Mesenchymal stem cell (in vitro differentiated cells and primary cell): ENCODE measurements at regions not wholly inside any gene's neighbourhood (a gene's known extent, or its start where the extent isn't known, plus 50 kb on each side); places are given as distances from the start of the nearest gene placed in this dataset.

Experiments used
- DNase-seq: peaks from one replicate; pipeline ENCODE4 v3.0.0-alpha.2; 2013
- H2AFZ ChIP-seq: one replicate; pipeline ENCODE4 v1.6.1; 2013; ENCODE audit warnings: low read depth, mild to moderate bottlenecking, control low read depth, inconsistent platforms, low read length, moderate library complexity
- H2AK5ac ChIP-seq: 2 replicates; pipeline ENCODE4 v1.6.1; 2013; ENCODE audit warnings: low read length, moderate library complexity, mild to moderate bottlenecking, inconsistent platforms; ENCODE audit not compliant: severe bottlenecking
- H2BK120ac ChIP-seq: one replicate; pipeline ENCODE4 v1.6.1; 2013; ENCODE audit warnings: low read depth, mild to moderate bottlenecking, inconsistent platforms, low read length, moderate library complexity
- H2BK12ac ChIP-seq, 2 experiments: one replicate each; pipeline ENCODE4 v1.6.1; 2013; ENCODE audit warnings: inconsistent platforms in 2 of 2, low read length in 2 of 2, mild to moderate bottlenecking in 2 of 2, moderate library complexity in 2 of 2, control low read depth in 1 of 2
- H2BK15ac ChIP-seq: one replicate; pipeline ENCODE4 v1.6.1; 2013; ENCODE audit warnings: mild to moderate bottlenecking, low read depth, inconsistent platforms; ENCODE audit not compliant: poor library complexity, severe bottlenecking
- H2BK5ac ChIP-seq: 2 replicates; pipeline ENCODE4 v1.6.1; 2013; ENCODE audit warnings: low read depth, mild to moderate bottlenecking, low read length, control low read depth, inconsistent platforms; ENCODE audit not compliant: poor library complexity, severe bottlenecking
- H3K14ac ChIP-seq, 2 experiments: one replicate each; pipeline ENCODE4 v1.6.1; 2013; ENCODE audit warnings: inconsistent platforms in 2 of 2, low read length in 2 of 2, control low read depth in 1 of 2, mild to moderate bottlenecking in 1 of 2, moderate library complexity in 1 of 2
- H3K18ac ChIP-seq, 2 experiments: one replicate each; pipeline ENCODE4 v1.6.1; 2013; ENCODE audit warnings: inconsistent platforms in 2 of 2, low read length in 2 of 2, control low read depth in 1 of 2, low read depth in 1 of 2, mild to moderate bottlenecking in 1 of 2
- H3K23ac ChIP-seq, 2 experiments: one replicate each; pipeline ENCODE4 v1.6.1; 2013; ENCODE audit warnings: inconsistent platforms in 2 of 2, low read length in 2 of 2, mild to moderate bottlenecking in 2 of 2, moderate library complexity in 2 of 2, control low read depth in 1 of 2
- H3K27ac ChIP-seq: 2 replicates; pipeline ENCODE4 v1.5.1; 2013; ENCODE audit warnings: mild to moderate bottlenecking, moderate library complexity, low read length, control low read depth, inconsistent platforms; ENCODE audit not compliant: poor library complexity, severe bottlenecking
- H3K27me3 ChIP-seq, 2 experiments: 2 replicates each; pipeline versions ENCODE4 v1.6.1 to v1.7.0; 2013; ENCODE audit warnings: low read length in 2 of 2, mild to moderate bottlenecking in 2 of 2, moderate library complexity in 2 of 2, control low read depth in 1 of 2, inconsistent platforms in 1 of 2; ENCODE audit not compliant: control insufficient read depth in 1 of 2, insufficient read depth in 1 of 2
- H3K36me3 ChIP-seq, 2 experiments: 2 replicates each; pipeline versions ENCODE4 v1.6.1 to v1.7.0; 2013; ENCODE audit warnings: low read length in 2 of 2, control low read depth in 1 of 2, inconsistent platforms in 1 of 2, low read depth in 1 of 2, mild to moderate bottlenecking in 1 of 2; ENCODE audit not compliant: insufficient read depth in 2 of 2, control insufficient read depth in 1 of 2
- H3K4ac ChIP-seq, 2 experiments: one replicate each; pipeline ENCODE4 v1.6.1; 2013; ENCODE audit warnings: inconsistent platforms in 2 of 2, low read length in 2 of 2, mild to moderate bottlenecking in 2 of 2, moderate library complexity in 2 of 2, control low read depth in 1 of 2, low read depth in 1 of 2
- H3K4me1 ChIP-seq: 2 replicates; pipeline ENCODE4 v1.6.1; 2013; ENCODE audit warnings: low read depth, low read length, control low read depth; ENCODE audit not compliant: control insufficient read depth, insufficient read depth
- H3K4me2 ChIP-seq: 2 replicates; pipeline ENCODE4 v1.6.1; 2013; ENCODE audit warnings: low read length, mild to moderate bottlenecking, inconsistent platforms; ENCODE audit not compliant: poor library complexity, severe bottlenecking
- H3K4me3 ChIP-seq, 2 experiments: 2 replicates each; pipeline versions ENCODE4 v1.5.1 to v1.7.0; 2013; ENCODE audit warnings: low read length in 2 of 2, mild to moderate bottlenecking in 2 of 2, control low read depth in 1 of 2, low read depth in 1 of 2; ENCODE audit not compliant: insufficient read depth in 1 of 2
- H3K79me1 ChIP-seq: replicated peaks from 2 replicates; pipeline ENCODE4 v1.6.1; 2013; ENCODE audit warnings: mild to moderate bottlenecking, control low read depth, low read length, inconsistent platforms; ENCODE audit not compliant: poor library complexity, severe bottlenecking
- H3K9ac ChIP-seq: 2 replicates; pipeline ENCODE4 v1.7.0; 2013; ENCODE audit warnings: mild to moderate bottlenecking, low read length, moderate library complexity
- H3K9me3 ChIP-seq: 2 replicates; pipeline ENCODE4 v1.7.0; 2013; ENCODE audit warnings: mild to moderate bottlenecking, low read length; ENCODE audit not compliant: control insufficient read depth
- H4K8ac ChIP-seq: one replicate; pipeline ENCODE4 v1.6.1; 2013; ENCODE audit warnings: inconsistent platforms, mild to moderate bottlenecking, low read length, moderate library complexity
- H4K91ac ChIP-seq: one replicate; pipeline ENCODE4 v1.6.1; 2013; ENCODE audit warnings: mild to moderate bottlenecking, low read length, inconsistent platforms
- whole genome bisulfite sequencing: methylation state at CpG from one replicate; pipeline ENCODE4 v1.1.7; 2013; ENCODE audit warnings: mixed read lengths; 5-methylcytosine and 5-hydroxymethylcytosine counted together

DNA sequence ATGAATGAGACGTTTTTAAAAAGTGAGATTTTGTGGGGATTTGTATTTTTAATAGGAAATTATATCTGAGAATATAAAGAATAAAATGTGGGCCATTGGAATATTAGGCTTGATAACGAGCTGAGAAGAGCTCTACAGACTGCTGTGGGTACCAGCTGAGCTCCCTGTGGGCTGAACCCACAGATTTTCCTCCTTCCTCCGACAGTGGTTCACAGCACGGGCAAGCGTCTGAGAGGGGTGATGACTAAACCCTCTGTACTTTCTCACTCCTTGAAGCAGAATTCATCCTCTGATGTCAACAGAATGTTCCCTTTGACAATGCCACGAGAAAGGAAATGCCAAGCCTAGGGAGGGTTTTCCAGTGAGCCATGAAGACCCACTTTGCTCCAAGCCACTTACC is 102.7 kb upstream of the AJAP1 start:
- H3K4me1 ChIP-seq = no peaks in the 10 kb centered on the region
- no peaks in the 10 kb centered on the region for H3K9me3 ChIP-seq
- no peak overlapping the region for H3K4me3 ChIP-seq
- H2BK15ac ChIP-seq = no peak overlapping the region
- H3K18ac ChIP-seq = no peak overlapping the region
- no peak overlapping the region for H4K8ac ChIP-seq
- no peak for DNase-seq
- no peak overlapping the region for H3K4me2 ChIP-seq
- H3K4ac ChIP-seq = no peak overlapping the region
- no peaks in the 10 kb centered on the region for H3K79me1 ChIP-seq
- H2BK5ac ChIP-seq = no peak overlapping the region
- H3K14ac ChIP-seq = no peak overlapping the region
- H3K9ac ChIP-seq = no peak overlapping the region
- H4K91ac ChIP-seq = no peak overlapping the region
- no peaks in the 10 kb centered on the region for H3K36me3 ChIP-seq
- H2BK120ac ChIP-seq = no peak overlapping the region
- no peak overlapping the region for H3K23ac ChIP-seq
- H3K27me3 ChIP-seq = no peaks in the 10 kb centered on the region
- 53% methylated on average over 6 of the region's 6 CpGs for WGBS
- H2BK12ac ChIP-seq = no peak overlapping the region
- H2AK5ac ChIP-seq = no peak overlapping the region
- no peak overlapping the region for H2AFZ ChIP-seq
- no peak overlapping the region for H3K27ac ChIP-seq

DNA sequence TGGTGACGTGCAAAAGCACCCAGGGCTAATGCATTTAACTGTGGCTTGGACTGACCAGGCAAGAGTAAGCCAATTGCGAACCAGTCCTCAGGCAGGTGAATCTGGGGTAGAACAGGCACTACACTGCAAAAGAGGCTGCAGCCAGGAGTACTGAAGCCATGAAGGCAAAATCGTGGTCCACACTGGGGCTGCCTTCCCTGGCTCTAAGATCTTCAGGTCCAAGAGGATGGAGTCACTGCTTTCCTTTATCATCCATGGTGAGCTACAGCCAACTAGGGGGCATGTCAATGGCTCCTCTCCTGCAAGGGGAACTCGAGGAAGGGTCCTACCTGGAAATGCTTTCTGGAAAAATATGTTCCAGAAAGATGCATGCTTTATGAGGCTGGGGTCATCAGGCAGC is 100.6 kb upstream of the AJAP1 start:
- H3K4me2 ChIP-seq = no peak overlapping the region
- H2BK120ac ChIP-seq = no peak overlapping the region
- H3K36me3 ChIP-seq = no peaks in the 10 kb centered on the region
- H2AFZ ChIP-seq = no peak overlapping the region
- no peak overlapping the region for H3K4ac ChIP-seq
- 28% methylated on average over 4 of the region's 4 CpGs for WGBS
- H3K9ac ChIP-seq = no peak overlapping the region
- H3K27ac ChIP-seq = no peak overlapping the region
- no peak for DNase-seq
- no peak overlapping the region for H3K4me3 ChIP-seq
- no peak overlapping the region for H4K91ac ChIP-seq
- no peaks in the 10 kb centered on the region for H3K9me3 ChIP-seq
- H3K79me1 ChIP-seq = no peaks in the 10 kb centered on the region
- no peak overlapping the region for H4K8ac ChIP-seq
- no peaks in the 10 kb centered on the region for H3K4me1 ChIP-seq
- H3K27me3 ChIP-seq = no peaks in the 10 kb centered on the region
- no peak overlapping the region for H3K18ac ChIP-seq
- H2AK5ac ChIP-seq = no peak overlapping the region
- no peak overlapping the region for H3K23ac ChIP-seq
- H2BK5ac ChIP-seq = no peak overlapping the region
- H2BK12ac ChIP-seq = no peak overlapping the region
- no peak overlapping the region for H2BK15ac ChIP-seq
- no peak overlapping the region for H3K14ac ChIP-seq

DNA sequence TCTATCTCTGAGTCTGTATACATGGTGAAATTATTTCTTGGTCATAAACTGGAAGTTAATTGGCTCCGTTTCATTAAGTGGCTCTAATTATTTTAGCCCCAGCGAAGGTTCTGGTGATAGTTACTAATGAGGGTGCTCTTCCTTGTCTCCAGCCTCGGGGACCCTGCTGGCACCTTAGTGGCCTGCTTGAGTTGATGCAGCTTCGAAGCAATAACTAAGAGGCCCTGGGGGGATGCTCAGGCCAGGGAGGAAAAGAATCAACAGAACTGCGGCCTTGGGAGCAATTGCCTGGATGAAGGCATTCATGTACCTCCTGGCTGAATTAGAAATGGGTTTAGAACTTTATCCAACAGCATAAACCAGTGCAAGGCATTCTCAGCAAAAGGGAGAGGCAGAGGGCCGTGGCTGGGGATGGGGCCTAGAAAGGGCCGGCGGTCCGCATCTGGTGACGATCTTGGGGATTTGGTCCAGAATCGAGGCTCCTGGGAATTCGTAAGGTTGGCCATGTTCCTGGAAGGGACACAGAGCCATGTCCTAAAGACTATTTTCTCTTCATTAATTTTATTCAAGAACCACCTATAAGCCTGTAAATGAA is 100.0 kb upstream of the AJAP1 start:
- Histone ChIP-seq H4K8ac (no peak overlapping the region), H3K9ac (no peak overlapping the region), H2AFZ (no peak overlapping the region), H3K27ac (no peak overlapping the region), H3K36me3 (no peaks in the 10 kb centered on the region), H3K4me3 (no peak overlapping the region), H3K23ac (no peak overlapping the region), H4K91ac (no peak overlapping the region), H3K14ac (no peak overlapping the region), H2BK12ac (no peak overlapping the region), H3K4me1 (no peaks in the 10 kb centered on the region), H3K4me2 (no peak overlapping the region), H3K9me3 (no peaks in the 10 kb centered on the region), H2BK120ac (no peak overlapping the region), H3K27me3 (no peaks in the 10 kb centered on the region), H3K4ac (no peak overlapping the region), H2BK5ac (no peak overlapping the region), H2AK5ac (no peak overlapping the region), H3K79me1 (no peaks in the 10 kb centered on the region), H2BK15ac (peak overlapping the region; percentile 5), H3K18ac (no peak overlapping the region)
- no peak for DNase-seq
- 67% methylated on average over 10 of the region's 12 CpGs for WGBS

DNA sequence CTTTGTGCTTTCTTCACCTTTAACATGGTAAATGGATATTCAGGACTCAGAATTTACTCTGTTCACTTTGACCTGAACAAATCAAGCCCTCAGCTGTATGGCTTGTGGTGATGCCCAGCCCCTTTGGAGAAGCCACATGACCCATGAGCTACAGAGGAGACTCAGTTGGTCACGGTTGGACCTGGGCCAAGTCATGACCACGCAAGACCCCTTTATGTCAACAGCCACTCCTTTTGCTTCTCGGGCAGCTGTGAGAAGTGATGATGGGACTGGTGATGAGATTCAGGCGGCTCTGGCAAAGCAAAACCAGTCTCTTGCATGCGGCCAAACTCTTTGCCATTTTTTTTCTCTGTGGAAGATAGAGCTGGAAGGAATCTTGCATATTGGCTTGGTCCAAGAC is 96.5 kb upstream of the AJAP1 start:
- no peak overlapping the region for H3K4ac ChIP-seq
- H3K9me3 ChIP-seq = peaks cover 2% of the 10 kb centered on the region
- no peak overlapping the region for H2AK5ac ChIP-seq
- H3K27ac ChIP-seq = no peak overlapping the region
- H2BK12ac ChIP-seq = no peak overlapping the region
- no peak overlapping the region for H3K4me2 ChIP-seq
- H3K23ac ChIP-seq = no peak overlapping the region
- 43% methylated on average over 3 of the region's 5 CpGs for WGBS
- no peak overlapping the region for H3K9ac ChIP-seq
- no peak overlapping the region for H2BK5ac ChIP-seq
- no peak overlapping the region for H3K14ac ChIP-seq
- no peaks in the 10 kb centered on the region for H3K36me3 ChIP-seq
- H2AFZ ChIP-seq = no peak overlapping the region
- no peak for DNase-seq
- no peaks in the 10 kb centered on the region for H3K27me3 ChIP-seq
- H3K4me3 ChIP-seq = no peak overlapping the region
- no peaks in the 10 kb centered on the region for H3K4me1 ChIP-seq
- no peak overlapping the region for H2BK15ac ChIP-seq
- no peak overlapping the region for H3K18ac ChIP-seq
- no peak overlapping the region for H2BK120ac ChIP-seq
- no peak overlapping the region for H4K8ac ChIP-seq
- no peak overlapping the region for H4K91ac ChIP-seq
- no peaks in the 10 kb centered on the region for H3K79me1 ChIP-seq
